ENCODE measurements at regions not wholly inside any gene's neighbourhood (a gene's known extent, or its start where the extent isn't known, plus 50 kb on each side); places are given as distances from the start of the nearest gene placed in this dataset.

- TF ChIP-seq SP1 (IDR thresholded peaks at IDR 0.05; ENCODE audit: low read depth, low read length) (no peak), JUN (IDR thresholded peaks at IDR 0.05; ENCODE audit: low read depth, low read length) (no peak), E2F6 (IDR thresholded peaks at IDR 0.05) (no peak)
Observed at GRCh38 chr13:54077569-54077968, 1049.0 kb downstream of the OLFM4 start (continued).

Data from H1 (cell line).